ENCODE measurements at regions not wholly inside any gene's neighbourhood (a gene's known extent, or its start where the extent isn't known, plus 50 kb on each side); places are given as distances from the start of the nearest gene placed in this dataset.
"Not testable (repeated sequence)": the region's sequence is repeated elsewhere in the genome, so short reads cannot be mapped to it uniquely, and the experiment has no call there.

GRCh38 chr10:78212060-78212785 lies 178.6 kb downstream of the RPS24 start:
- DNase-seq: peak; percentile 52

DNA sequence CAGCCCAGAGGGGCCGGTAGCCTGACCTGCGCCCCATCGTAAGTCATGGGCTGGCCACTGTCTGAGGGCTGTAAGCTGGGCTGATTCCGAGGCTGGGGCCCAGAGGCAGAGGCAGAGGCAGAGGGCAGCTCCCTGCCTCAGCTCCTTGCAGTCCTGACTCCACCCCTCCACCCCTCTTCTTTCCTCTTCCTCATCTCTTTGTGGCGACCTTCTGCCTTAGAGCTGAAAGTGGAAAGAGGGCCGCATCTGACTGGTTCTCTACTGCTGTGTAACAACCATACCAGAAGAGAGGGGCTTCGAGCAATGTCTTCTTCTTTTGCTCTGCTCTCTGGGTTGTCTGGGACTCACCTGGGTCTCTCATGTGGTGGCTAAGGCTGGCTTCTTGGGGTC lies 179.1 kb downstream of the RPS24 start:
- DNase-seq: no peak

- no peak for DNase-seq
These were observed 181.3 kb downstream of the RPS24 start for GRCh38 chr10:78214955-78215354.

GRCh38 chr10:78215645-78216044 lies 182.0 kb downstream of the RPS24 start:
- DNase-seq: peak; percentile 93

DNA sequence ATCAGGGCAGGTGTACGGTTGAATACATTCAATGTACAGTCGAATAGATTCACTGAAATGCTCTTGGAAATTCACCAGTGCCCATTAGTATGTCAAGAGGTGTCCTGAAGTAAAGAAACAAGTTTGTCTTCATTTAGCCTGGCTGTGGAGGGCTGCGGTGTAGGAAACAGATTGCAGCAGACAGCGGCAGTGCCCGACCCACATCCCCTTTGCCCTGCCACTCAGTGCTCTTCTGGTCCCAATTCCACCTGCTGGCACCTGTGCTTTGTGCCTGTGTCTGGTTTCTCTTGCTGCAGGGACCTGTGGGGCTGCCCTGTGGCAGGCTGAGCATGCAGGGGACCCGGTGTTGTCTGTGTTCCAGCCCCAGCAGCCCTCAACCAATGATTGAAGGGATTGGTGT lies 183.7 kb downstream of the RPS24 start:
- no peak for DNase-seq

GRCh38 chr10:78218798-78219490 lies 185.3 kb downstream of the RPS24 start:
- no peak for DNase-seq

- not testable (repeated sequence) for DNase-seq
These were observed 185.9 kb downstream of the RPS24 start for GRCh38 chr10:78219568-78219967.

DNA sequence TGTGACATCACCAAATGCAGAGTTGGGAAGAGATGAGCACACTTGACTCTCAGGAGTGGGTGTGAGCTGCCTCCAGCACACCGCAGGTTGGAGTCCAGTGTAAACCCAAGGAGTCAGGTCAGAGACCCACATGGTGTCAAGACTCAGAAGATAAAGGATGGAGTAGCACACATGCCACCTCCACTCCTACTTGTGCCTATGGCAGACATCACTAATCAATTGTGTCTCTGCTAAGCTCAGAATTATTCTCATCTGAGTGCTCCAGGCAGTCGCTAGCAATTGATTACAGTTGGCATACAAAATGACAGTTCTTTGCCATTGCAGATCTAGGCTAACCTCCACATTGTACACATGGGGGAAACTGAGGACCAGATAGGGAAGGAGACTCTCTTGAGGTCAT lies 187.1 kb downstream of the RPS24 start:
- DNase-seq: no peak

DNA sequence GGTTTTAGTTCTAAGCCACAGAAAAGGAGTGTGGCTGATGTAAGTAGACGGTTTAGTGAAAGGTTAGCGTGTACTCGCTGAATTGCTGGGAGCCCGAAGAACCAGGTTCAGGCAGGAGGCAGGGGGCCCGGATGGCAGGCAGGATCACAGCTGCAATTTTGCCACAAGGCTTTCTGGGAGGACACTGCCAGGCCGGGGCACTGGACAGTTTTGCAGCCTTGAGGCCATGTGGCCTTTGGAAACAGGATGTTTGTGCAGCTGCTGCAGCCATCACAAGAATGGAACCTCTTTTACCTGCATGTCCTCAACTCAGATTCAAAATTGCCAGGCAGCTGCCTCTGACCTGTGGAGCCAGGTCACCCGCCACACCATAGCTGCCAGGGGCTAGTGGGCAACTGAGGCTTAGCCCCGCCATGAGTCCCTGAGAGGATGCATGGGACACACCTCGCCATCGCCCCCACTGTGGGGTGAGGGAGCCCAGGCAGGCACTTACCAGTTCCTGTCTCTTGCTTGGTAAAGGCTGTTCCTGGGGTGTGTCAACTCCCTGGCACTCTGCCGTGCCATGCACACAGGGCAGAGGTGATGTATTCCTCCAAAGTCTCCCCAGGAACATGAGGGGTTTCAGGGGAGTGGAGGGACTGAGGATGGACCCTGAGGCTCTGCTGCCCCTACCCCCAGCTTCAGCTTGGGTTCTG lies 188.6 kb downstream of the RPS24 start:
- no peak for DNase-seq

DNA sequence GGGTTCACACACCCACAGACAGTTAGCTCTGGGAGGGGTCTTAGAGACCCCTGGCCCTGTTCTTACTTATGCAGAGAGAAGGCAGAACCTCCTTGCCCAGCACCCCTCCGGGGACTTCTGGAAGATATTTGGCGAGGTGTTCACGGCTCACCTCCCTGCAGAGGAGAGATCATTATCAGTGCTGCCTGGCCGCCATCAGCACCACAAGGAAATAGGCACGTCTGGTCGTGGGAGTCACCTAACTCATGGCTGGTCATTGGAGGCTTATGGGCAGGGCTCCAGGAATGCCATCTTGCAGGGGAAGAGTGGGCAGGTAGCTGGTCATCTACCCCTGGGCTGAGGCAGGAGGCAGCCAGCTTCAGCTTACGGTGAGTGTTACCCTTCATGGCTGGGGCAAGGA lies 189.4 kb downstream of the RPS24 start:
- no peak for DNase-seq

DNA sequence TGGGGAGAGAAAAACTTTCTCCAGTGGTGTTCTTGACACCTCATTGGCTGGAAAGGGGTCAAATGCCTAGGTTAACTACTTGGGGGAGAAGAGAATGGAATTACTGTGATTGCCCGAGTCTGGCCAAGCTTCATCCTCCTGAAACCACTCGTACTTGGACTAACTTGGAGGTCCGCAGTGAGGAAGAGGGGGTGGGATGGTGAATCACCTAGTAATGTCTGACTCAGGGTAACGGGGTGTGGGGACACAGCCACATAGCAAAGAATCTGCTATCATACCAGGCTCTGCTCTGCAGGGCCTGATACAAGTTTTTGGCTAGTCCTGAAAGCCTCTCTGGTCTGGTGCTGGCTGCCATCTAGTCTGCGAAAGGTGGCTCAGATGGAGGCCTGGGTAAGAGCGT lies 190.9 kb downstream of the RPS24 start:
- no peak for DNase-seq

GRCh38 chr10:78225594-78225993 lies 191.9 kb downstream of the RPS24 start:
- peak; percentile 36 for DNase-seq

DNA sequence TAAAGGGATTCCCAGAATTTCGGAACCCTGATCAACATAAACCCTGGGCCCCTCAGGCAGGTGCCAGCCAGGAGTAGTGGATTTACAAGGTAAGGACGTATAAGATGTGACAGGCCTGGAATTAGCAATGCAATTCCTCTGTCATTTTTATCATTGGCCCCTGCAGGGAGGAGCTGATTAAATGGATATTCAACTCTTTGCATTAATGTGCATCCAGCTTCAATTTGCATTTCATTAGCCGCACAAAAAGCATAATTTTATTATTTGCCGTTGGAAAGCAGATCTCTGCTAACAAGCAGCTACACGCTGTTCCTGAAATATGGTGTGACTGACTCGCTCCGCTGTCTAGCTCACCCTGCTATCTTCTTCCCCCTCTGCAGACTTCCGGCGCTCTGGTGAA lies 195.8 kb downstream of the RPS24 start:
- DNase-seq: no peak

DNA sequence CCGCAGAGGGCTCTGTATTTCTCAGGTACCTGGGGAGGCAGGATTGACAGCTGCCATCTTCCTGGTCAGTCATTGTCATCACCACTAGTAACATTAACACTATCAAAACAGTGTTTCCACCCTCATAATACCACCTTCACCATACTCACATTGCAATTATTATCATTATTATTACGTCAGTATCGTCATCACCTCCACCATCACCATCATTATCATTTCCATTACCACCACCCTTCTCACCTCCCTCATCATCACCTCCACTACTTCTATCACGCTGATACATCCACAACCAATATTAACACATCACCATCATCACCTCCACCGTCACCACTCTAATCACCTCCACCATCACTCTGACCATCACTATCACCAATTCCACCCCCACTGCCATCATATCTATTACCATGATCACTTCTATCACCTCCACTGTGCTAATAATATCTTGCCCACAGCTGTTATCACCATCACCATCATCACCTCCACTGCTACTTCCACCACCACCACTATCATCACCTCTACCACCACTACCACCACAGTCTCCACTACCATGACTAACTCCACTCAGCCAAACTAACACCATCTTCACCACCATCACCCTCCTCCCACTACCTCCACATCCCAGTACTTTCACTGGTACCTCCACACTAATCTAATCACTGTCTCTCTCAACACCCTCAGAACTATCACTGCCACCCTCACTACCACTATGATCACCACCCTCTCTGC lies 196.4 kb downstream of the RPS24 start:
- no peak for DNase-seq

- DNase-seq: no peak
These were observed 197.7 kb downstream of the RPS24 start for GRCh38 chr10:78231327-78231726.

GRCh38 chr10:78231939-78232338 lies 198.3 kb downstream of the RPS24 start:
- peak; percentile 47 for DNase-seq

GRCh38 chr10:78236416-78237015 lies 202.9 kb downstream of the RPS24 start:
- DNase-seq: no peak

- not testable (repeated sequence) for DNase-seq
These were observed 204.3 kb downstream of the RPS24 start for GRCh38 chr10:78237951-78238350.

DNA sequence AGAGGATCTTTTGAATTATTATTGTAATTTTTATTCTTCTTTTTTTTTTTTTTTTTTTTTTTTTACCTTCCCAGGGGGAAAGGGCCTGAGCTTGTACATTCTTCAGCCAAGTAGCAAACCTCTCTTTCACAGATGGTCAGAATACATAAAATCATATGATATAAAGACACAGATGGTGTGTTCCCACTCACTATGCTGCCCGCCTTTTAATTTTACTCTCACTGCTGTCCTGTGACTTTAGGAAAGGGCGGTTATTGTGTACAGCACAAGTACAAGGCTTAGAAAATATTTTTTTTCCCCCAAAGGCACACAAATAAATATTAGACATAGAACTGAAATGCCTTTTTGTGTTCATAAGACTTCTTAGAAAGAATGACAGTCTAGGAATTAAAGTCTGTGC lies 213.6 kb downstream of the RPS24 start:
- no peak for DNase-seq

GRCh38 chr10:78247821-78248220 lies 214.2 kb downstream of the RPS24 start:
- no peak for DNase-seq

- DNase-seq: peak; percentile 72
These were observed 215.2 kb downstream of the RPS24 start for GRCh38 chr10:78248651-78249464.

DNA sequence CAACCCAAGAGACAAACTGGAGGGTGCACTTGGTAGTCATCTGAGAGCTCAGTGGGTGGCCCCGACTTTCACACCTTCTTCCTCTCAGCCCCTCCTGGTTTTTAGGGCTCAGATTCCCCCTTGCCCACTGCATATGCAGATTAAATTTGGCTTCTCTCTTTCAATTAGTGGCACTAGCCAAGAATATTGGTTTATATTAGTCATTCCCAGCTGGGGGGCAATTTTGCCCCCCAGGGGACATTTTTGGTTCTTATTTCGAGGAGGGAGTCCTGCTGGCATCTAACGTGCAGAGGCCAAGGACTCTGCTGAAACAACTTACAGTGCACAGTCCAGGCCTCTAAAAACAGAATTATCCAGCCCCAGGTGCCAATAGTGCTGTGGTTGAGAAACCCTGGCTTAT lies 216.0 kb downstream of the RPS24 start:
- no peak for DNase-seq

All from right hindlimb (tissue), 1 donor.